ENCODE measurements at regions not wholly inside any gene's neighbourhood (a gene's known extent, or its start where the extent isn't known, plus 50 kb on each side); places are given as distances from the start of the nearest gene placed in this dataset.

GRCh38 chr13:87302931-87303330, 368.2 kb upstream of the SLITRK5 start:
- H3K9me3 ChIP-seq, result no peaks in the 10 kb centered on the region
- TF ChIP-seq POLR2AphosphoS5 (IDR thresholded peaks at IDR 0.05), result no peak
- no peak for TF ChIP-seq EP300 (IDR thresholded peaks at IDR 0.05)
- TF ChIP-seq CTCF (IDR thresholded peaks at IDR 0.05), result no peak
- TF ChIP-seq POLR2A (IDR thresholded peaks at IDR 0.05), result no peak
- no peak overlapping the region for H3K27ac ChIP-seq
- H3K27me3 ChIP-seq, result no peaks in the 10 kb centered on the region
- no peak for DNase-seq
- H3K4me1 ChIP-seq, result no peaks in the 10 kb centered on the region
- 61 to 84% methylated on average over 1 of the region's 1 CpG for WGBS, 2 donors
- H3K4me3 ChIP-seq, result no peak overlapping the region
- intact Hi-C loops (cut with DNase I), result no loop called here
- H3K36me3 ChIP-seq, result no peaks in the 10 kb centered on the region

- Histone ChIP-seq H3K27ac (no peak overlapping the region), H3K4me1 (no peaks in the 10 kb centered on the region), H3K4me3 (no peak overlapping the region), H3K36me3 (no peaks in the 10 kb centered on the region), H3K9me3 (no peaks in the 10 kb centered on the region), H3K27me3 (no peaks in the 10 kb centered on the region)
- TF ChIP-seq EP300 (IDR thresholded peaks at IDR 0.05) (no peak), POLR2A (IDR thresholded peaks at IDR 0.05) (no peak), CTCF (IDR thresholded peaks at IDR 0.05) (no peak), POLR2AphosphoS5 (IDR thresholded peaks at IDR 0.05) (no peak)
- WGBS, 2 donors, result 50 to 78% methylated on average over 2 of the region's 2 CpGs
- intact Hi-C loops (cut with DNase I), result no loop called here
- DNase-seq, result no peak
These were observed 360.0 kb upstream of the SLITRK5 start for GRCh38 chr13:87311165-87311564.

GRCh38 chr13:87314822-87315221, 356.3 kb upstream of the SLITRK5 start:
- intact Hi-C loops (cut with DNase I), result no loop called here
- Histone ChIP-seq H3K27ac (no peak overlapping the region), H3K4me1 (no peaks in the 10 kb centered on the region), H3K4me3 (no peak overlapping the region), H3K27me3 (no peaks in the 10 kb centered on the region), H3K9me3 (no peaks in the 10 kb centered on the region), H3K36me3 (no peaks in the 10 kb centered on the region)
- TF ChIP-seq POLR2A (IDR thresholded peaks at IDR 0.05) (no peak), EP300 (IDR thresholded peaks at IDR 0.05) (no peak), CTCF (IDR thresholded peaks at IDR 0.05) (no peak), POLR2AphosphoS5 (IDR thresholded peaks at IDR 0.05) (no peak)
- 47 to 77% methylated on average over 1 of the region's 1 CpG for WGBS, 2 donors
- no peak for DNase-seq

GRCh38 chr13:87322386-87322785, 348.8 kb upstream of the SLITRK5 start:
- Histone ChIP-seq H3K27ac (no peak overlapping the region), H3K4me3 (no peak overlapping the region), H3K9me3 (no peaks in the 10 kb centered on the region), H3K36me3 (no peaks in the 10 kb centered on the region), H3K4me1 (no peaks in the 10 kb centered on the region), H3K27me3 (no peaks in the 10 kb centered on the region)
- 85 to 96% methylated on average over 3 of the region's 3 CpGs for WGBS, 2 donors
- intact Hi-C loops (cut with DNase I), result no loop called here
- TF ChIP-seq POLR2A (IDR thresholded peaks at IDR 0.05), result no peak
- no peak for TF ChIP-seq POLR2AphosphoS5 (IDR thresholded peaks at IDR 0.05)
- no peak for TF ChIP-seq CTCF (IDR thresholded peaks at IDR 0.05)
- TF ChIP-seq EP300 (IDR thresholded peaks at IDR 0.05), result no peak
- no peak for DNase-seq

GRCh38 chr13:87324558-87324957, 346.6 kb upstream of the SLITRK5 start:
- H3K9me3 ChIP-seq, result no peaks in the 10 kb centered on the region
- no peak overlapping the region for H3K4me3 ChIP-seq
- TF ChIP-seq POLR2AphosphoS5 (IDR thresholded peaks at IDR 0.05) (no peak), EP300 (IDR thresholded peaks at IDR 0.05) (no peak), CTCF (IDR thresholded peaks at IDR 0.05) (no peak), POLR2A (IDR thresholded peaks at IDR 0.05) (no peak)
- 48 to 70% methylated on average over 3 of the region's 3 CpGs for WGBS, 2 donors
- no peaks in the 10 kb centered on the region for H3K27me3 ChIP-seq
- no peaks in the 10 kb centered on the region for H3K36me3 ChIP-seq
- no peaks in the 10 kb centered on the region for H3K4me1 ChIP-seq
- no peak overlapping the region for H3K27ac ChIP-seq
- intact Hi-C loops (cut with DNase I), result no loop called here
- DNase-seq, result no peak

Measured in sigmoid colon (tissue), 6 donors.